Activated effector memory CD4-positive, alpha-beta T cell treated with Interleukin-2 at 50 U/mL for 16 hours (primary cell): ENCODE measurements at regions not wholly inside any gene's neighbourhood (a gene's known extent, or its start where the extent isn't known, plus 50 kb on each side); places are given as distances from the start of the nearest gene placed in this dataset.

Experiments used
- DNase-seq: peaks from one replicate; pipeline ENCODE4 v3.0.0-alpha.2; 2020

DNA sequence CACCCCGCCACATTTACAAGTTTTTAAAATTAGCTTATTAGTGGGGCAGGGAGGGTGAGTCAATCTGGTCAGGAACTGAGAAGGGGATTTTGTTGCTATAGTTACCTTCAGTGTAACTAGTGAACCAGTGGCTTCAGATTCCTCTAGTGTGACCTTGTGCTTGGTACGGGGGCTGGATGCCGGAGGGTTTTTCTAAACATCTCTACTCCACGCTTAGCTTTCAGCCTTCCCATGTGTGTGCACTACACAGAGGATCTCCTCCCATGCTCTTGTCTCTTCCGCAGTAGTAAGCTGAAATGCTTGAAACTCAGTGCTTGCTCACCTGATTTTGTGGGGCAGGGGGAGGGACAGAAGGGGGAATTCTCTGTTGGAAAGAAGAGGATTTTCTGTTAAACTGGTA lies 67.9 kb upstream of the AKAP13 start:
- no peak for DNase-seq

DNA sequence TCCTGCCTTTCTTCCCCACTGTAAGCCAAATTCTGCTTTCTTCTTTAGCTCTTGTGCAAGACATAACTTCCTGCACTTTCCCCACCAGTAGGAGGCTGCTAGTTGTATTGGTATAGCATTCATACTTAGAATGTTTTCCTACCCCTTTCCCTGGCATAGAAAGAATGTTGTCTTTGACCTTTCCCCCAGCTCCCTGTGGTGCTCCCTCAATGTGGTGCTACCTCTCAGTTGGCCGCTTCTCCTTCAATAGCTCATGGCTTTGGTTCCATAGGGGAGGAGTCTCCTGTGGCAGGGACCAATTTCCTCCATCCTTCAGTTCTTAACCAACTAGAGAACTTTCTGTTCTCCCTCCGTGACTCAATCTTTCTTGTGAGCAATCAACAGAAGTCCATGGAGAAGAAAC lies 67.5 kb upstream of the AKAP13 start:
- DNase-seq, result no peak

DNA sequence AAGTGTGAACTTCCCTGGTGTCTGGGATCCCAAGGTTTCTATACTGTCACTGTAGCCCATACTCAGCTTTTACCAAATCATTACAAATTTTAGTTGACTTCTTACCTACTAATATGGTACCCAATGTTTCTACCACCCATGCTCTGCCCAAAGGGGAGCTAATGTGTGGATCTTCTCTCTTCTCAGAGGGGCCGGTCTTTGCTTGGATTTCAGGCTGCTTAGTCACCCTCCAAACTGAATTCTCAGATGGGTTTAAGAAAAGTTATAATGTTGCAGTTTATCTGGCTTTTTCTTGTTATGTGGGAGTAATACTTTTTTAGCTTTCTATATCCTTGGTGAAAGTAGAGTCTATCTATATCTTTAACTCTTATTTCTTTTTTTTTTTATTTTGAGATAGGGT lies 67.1 kb upstream of the AKAP13 start:
- DNase-seq, result no peak

DNA sequence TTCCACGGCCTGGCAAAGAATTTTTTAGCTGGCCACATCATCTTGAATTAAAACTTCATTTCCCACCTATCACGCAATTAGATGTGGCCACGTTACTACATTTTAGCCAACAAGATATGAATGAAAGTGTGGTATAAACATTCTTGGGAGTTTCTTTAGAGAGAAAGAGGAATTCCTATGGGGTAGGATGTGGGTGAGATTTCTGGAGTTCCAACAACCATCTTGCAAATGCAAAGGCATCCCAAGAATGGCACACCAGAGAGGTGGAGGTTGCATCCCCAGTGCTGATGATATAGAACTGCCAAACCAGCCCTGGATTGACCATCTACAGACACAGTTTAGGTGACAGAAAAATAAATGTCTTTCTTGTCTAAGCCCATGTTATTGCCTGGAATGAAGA lies 66.3 kb upstream of the AKAP13 start:
- no peak for DNase-seq

DNA sequence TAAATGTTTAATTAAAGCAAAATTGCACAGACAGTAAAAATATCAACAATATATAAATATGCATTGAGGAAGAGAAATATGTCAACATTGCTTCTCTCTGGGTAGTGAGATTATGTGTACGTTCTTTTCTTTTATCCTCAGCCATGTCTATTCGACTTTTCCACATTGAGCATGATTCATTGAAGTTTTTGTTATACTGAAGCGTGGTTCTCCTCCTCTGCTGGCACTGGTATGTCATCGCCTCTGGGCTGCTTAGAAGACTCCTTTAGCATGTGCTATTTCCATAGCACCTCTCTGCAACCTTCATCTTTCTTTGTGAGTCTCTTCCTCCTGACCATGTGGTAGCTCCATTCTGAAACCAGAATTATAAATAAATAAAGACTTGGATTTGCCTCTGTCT lies 65.8 kb upstream of the AKAP13 start:
- no peak for DNase-seq

DNA sequence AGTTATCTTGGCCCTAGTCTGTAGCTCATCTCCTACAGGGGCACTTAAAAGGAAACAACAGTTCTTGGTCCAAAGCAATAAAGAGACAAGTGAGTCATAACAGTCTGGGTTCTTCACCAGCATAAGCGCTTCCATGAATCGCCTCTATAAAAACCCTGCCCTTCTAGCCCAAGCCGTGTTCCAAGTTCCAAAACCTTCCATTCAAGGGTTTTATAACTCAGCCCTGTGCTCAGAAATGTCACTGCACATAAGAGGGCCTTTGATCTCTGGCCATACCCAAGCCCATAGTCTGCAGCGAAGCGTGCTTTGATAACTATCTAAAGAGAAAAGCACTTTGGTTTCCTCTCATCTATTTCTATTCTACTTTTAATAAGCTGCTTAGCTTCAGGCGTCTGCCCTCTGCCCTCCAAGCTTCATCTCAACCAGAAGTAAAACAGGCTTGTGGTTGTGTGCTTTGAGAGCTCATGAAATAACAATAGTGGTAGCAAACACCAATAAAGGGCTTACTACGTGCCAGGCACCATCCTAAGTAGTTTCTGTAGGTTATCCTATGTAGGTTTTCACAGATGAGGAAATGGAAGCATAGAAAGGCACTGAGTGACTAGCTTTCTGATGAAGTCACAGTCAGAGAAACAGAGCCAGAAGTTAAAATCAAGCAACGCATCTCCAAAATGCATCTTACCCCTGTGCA lies 64.0 kb upstream of the AKAP13 start:
- DNase-seq, result no peak

DNA sequence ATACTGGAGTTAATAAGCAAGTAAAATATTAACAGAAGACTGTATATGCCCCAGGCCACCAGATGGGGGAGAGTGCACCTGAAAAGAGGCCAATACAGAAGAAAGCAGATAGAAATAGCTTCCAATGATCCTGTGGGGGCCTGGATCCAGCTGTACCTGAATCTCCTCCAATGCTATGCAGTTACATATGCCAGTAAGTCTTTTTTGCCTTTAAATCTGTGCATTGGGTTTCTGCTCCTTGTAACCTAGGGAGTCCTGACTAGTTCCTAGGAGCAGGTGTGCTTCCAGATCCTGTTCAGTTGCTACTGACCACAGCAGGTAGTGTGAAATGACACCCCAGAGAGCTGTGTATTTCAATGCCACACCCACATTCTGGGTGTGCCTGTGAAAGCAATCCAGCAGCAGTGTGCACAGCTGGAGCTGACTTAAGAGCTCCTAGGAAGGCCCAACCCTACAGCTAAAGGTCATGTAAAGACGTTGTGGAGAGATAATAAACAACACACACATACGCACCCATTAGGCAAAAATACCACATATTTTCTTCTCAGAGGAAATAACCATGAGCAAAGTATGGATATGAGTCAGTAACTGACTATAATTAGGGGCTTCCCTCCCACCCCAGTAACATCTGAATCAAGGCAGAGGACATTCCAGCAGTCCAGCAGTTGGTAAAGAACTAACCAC lies 62.2 kb upstream of the AKAP13 start:
- DNase-seq, result no peak

DNA sequence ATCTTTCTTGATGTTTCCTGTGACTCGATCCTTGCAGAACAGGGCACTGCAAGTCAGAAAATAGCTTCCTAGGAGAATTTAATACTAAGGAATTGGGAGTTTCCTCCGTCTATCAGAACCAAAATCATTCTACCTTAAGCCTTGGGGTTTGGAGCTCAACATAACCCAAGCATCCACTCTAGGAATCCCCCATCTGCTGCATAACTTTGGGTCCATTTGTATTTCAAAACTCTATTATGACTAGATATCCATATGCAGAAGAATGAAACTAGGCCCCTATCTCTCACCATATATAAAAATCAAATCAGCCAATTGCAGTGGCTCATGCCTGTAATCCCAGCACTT lies 61.7 kb upstream of the AKAP13 start:
- DNase-seq, result no peak

DNA sequence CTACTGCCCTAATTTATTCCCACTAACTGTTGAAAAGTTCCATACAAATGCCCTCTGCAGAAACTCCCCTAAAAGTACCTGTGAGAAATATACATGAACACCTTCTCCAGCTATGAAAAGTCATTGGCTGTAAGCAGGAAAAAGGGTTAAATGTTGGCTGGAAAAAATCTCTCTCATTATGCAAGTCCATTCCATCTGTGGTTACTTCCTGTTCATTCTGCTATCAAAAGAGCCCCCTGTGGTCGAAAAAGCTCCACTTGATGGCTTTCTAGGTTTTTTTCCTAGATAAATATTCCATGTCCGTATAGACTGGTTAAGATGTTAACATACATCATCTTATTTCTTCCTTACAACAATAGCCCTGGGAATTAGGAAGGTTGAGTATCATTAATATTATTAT lies 56.2 kb upstream of the AKAP13 start:
- no peak for DNase-seq

DNA sequence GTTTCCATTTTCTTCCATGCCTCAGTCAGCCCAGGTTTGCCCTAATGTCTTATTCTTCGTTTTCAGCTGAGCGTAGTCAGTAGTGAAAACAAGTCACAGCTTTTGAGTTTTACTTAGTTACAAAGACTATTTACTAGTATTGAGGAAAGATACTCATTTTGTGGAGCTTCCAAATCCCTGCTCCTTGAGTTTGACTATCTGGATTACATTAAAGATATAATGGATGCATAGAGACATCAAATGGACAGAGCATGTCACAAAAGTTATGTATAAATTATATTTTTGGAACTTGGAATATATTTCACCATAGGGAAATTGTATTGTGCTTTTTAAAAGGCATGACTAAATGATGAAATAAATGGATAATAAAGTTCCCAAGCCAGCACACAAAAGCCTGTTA lies 54.6 kb upstream of the AKAP13 start:
- no peak for DNase-seq

DNA sequence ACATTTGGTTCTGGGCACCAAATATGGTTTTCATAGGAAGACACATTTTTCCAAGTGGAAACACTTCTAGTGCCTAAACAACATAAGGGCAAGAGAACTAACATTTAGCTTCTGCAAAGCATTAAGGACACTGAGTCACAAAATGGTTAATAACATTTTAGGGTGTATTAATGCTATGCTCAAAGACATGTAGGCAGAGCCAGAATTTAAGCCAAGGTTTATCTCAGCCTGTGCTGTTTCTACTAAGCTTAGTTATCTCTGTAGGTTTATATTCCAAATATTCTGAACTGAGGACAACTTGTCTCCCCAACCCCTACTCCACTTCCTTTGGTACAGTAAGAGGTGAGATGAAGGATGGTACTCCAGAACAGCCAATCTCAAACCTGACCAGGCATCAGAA lies 54.1 kb upstream of the AKAP13 start:
- no peak for DNase-seq

DNA sequence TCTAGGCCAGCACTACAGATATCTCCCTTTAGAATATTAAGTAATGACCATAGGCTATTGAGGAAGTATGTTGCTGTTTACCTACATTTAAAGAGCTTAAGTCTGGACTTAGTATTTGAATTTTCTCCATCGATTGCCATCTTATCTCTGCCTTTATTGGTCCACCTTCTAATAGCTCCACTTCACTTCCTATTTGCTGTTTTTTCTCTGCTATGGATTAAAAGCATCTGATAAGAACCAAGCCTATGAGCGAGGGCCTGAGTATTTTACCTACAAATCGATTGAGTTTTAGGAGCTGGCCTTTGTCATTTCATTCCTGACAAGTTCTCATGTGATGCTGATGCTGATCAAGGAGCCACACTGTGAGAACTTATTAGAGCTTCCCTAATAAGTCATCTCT lies 52.6 kb upstream of the AKAP13 start:
- DNase-seq, result no peak

DNA sequence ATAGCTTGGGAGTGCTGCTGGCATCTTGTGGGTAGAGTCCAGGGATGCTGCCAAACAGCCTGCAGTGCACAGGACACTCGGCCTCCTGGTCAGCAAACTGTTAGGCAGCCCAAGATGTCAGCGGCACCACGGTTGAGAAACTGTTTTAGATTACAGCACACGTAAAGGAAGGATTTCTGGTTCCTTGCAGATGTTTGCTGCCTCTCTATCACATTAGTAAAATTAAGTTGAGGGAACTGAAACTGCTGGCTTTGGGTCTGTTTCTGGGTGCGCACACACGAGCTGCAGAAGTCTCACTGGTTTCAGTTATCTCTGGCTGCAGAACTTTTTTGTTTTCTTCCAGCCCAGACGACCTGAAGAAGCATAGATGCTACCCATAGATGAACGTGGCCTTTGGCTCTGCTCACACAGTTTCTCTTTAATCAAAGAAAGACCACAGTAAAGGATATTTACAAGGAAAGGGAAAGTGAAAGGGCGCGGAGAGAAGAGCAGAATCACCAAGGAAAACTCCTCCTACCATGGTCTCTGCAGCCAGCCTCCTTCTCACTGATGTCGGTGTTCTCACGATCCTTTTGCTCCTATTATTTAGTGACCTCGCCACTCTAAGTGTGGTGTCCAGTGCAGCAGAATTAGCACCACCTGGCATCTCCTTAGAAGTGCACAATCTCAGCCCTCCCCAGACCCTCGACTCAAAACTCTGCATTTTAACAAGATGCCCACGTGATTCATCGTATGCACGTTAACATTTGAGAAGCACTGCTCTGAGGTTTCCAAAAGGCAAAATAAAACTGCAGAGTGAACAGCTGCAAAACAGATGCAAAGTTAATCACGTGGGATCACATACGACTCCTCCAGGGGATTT lies 50.6 kb upstream of the AKAP13 start:
- DNase-seq, result no peak
